Ishikawa (cell line): ENCODE measurements at regions not wholly inside any gene's neighbourhood (a gene's known extent, or its start where the extent isn't known, plus 50 kb on each side); places are given as distances from the start of the nearest gene placed in this dataset.

Experiments
- CEBPB ChIP-seq: IDR thresholded peaks from 2 replicates; pipeline ENCODE4 v1.6.1; 2012
- CREB1 ChIP-seq: IDR thresholded peaks from 2 replicates; pipeline ENCODE4 v1.6.1; 2012; ENCODE audit warnings: low read depth
- EGR1 ChIP-seq: IDR thresholded peaks from 2 replicates; pipeline ENCODE4 v1.6.1; 2012
- EP300 ChIP-seq: IDR thresholded peaks from 2 replicates; pipeline ENCODE4 v1.6.1; 2012; ENCODE audit warnings: borderline replicate concordance
- FOXM1 ChIP-seq: IDR thresholded peaks from 2 replicates; pipeline ENCODE4 v1.6.1; 2012; ENCODE audit warnings: low read depth, borderline replicate concordance
- MAX ChIP-seq: IDR thresholded peaks from 2 replicates; pipeline ENCODE4 v1.6.1; 2012
- NFIC ChIP-seq: IDR thresholded peaks from 2 replicates; pipeline ENCODE4 v1.6.1; 2012
- RAD21 ChIP-seq: IDR thresholded peaks from 2 replicates; pipeline ENCODE4 v1.6.1; 2012; ENCODE audit warnings: low read depth
- REST ChIP-seq: IDR thresholded peaks from 2 replicates; pipeline ENCODE4 v1.6.1; 2012; ENCODE audit warnings: low read depth, mild to moderate bottlenecking
- TAF1 ChIP-seq: IDR thresholded peaks from 2 replicates; pipeline ENCODE4 v1.6.1; 2012; ENCODE audit warnings: low read depth, mild to moderate bottlenecking
- TCF12 ChIP-seq: IDR thresholded peaks from 2 replicates; pipeline ENCODE4 v1.6.1; 2012; ENCODE audit warnings: low read depth
- TEAD4 ChIP-seq: IDR thresholded peaks from 2 replicates; pipeline ENCODE4 v1.6.1; 2012
- USF1 ChIP-seq: IDR thresholded peaks from 2 replicates; pipeline ENCODE4 v1.6.1; 2012
- YY1 ChIP-seq: IDR thresholded peaks from 2 replicates; pipeline ENCODE4 v1.6.1; 2012; ENCODE audit warnings: low read depth
- ZBTB7A ChIP-seq: IDR thresholded peaks from 2 replicates; pipeline ENCODE4 v1.6.1; 2012; ENCODE audit warnings: low read depth

- TF ChIP-seq CEBPB (peak; percentile 50; the same call in 1 of the 2 replicates), RAD21 (no peak)
These were observed 1065.1 kb upstream of the NRXN1 start for GRCh38 chr2:52097071-52097470.

- TF ChIP-seq EGR1 (no peak), YY1 (no peak), REST (no peak), TAF1 (no peak), MAX (no peak), TEAD4 (no peak), RAD21 (no peak), EP300 (no peak), ZBTB7A (no peak), USF1 (no peak), TCF12 (no peak), CREB1 (no peak)
These were observed 1052.8 kb upstream of the NRXN1 start for GRCh38 chr2:52084759-52085158.

GRCh38 chr2:52083214-52083613 is 1051.3 kb upstream of the NRXN1 start:
- TF ChIP-seq EP300 (no peak), EGR1 (no peak), TAF1 (no peak), USF1 (no peak), FOXM1 (no peak), ZBTB7A (no peak), TEAD4 (no peak), CEBPB (no peak), RAD21 (no peak), NFIC (no peak), REST (no peak)

- TF ChIP-seq EGR1 (no peak), NFIC (no peak), YY1 (no peak), USF1 (no peak), TAF1 (no peak), REST (no peak), ZBTB7A (no peak), TCF12 (no peak)
These were observed 1050.7 kb upstream of the NRXN1 start for GRCh38 chr2:52082646-52083045.

GRCh38 chr2:52079602-52080001 is 1047.7 kb upstream of the NRXN1 start:
- TF ChIP-seq CEBPB (no peak), EGR1 (no peak), FOXM1 (no peak), USF1 (no peak), CREB1 (no peak), YY1 (no peak), RAD21 (no peak), EP300 (no peak), REST (no peak), TAF1 (no peak), TCF12 (no peak), ZBTB7A (no peak)
